GM12878 (cell line): ENCODE measurements at regions not wholly inside any gene's neighbourhood (a gene's known extent, or its start where the extent isn't known, plus 50 kb on each side); places are given as distances from the start of the nearest gene placed in this dataset.

Experiments used
- ATAC-seq: fragments of 200-7000 bp; cut with Tn5 transposase; 3 replicates; pipeline ENCODE4 v1.9.1; 2020; ENCODE audit warnings: mild to moderate bottlenecking, moderate library complexity
- BruUV-seq: library from RNA; stranded (reverse); fragments of 400-500 nt; replicated peaks from 2 replicates; lab custom pipeline; 2021; lab: Mats Ljungman, UMichigan
- CTCF ChIA-PET: fragments of 300-600 bp; sonication (Branson Sonifier 250); formaldehyde crosslinking; extraction: SDS; loops from one replicate; lab custom pipeline; 2021; ENCODE audit warnings: inconsistent platforms; lab: Yijun Ruan, JAX
- POLR2A ChIA-PET: fragments of 350-600 bp; formaldehyde crosslinking; extraction: SDS; loops from one replicate; lab custom pipeline; 2021; ENCODE audit warnings: inconsistent platforms; lab: Charles Lee
- RAD21 ChIA-PET: fragments of 300-600 bp; sonication (Branson Sonifier 250); formaldehyde crosslinking; loops from one replicate; lab custom pipeline; 2023; ENCODE audit warnings: antibody characterized with exemption; ENCODE audit not compliant: unreplicated experiment; lab: Charles Lee
- SMC1A ChIA-PET: fragments of 300-600 bp; sonication (Branson Sonifier 250); formaldehyde crosslinking; loops from one replicate; lab custom pipeline; 2023; ENCODE audit not compliant: unreplicated experiment, uncharacterized antibody; lab: Charles Lee
- DNase-seq: peaks from one replicate; pipeline ENCODE4 v3.0.0-alpha.2; 2011; ENCODE audit warnings: low read depth, low spot score
- FAIRE-seq: peaks from 3 replicates; lab custom pipeline; 2011; peaks lifted over from hg19 to GRCh38; lab: Jason Lieb, UNC
- H2AFZ ChIP-seq: 2 replicates; pipeline ENCODE4 v1.6.0; 2011; ENCODE audit warnings: low read depth, low read length, control low read depth; ENCODE audit not compliant: control insufficient read depth
- H3K27ac ChIP-seq: 2 replicates; pipeline ENCODE4 v1.5.1; 2011; ENCODE audit warnings: control low read depth; ENCODE audit not compliant: control insufficient read depth, insufficient read depth
- H3K27me3 ChIP-seq, 2 experiments: replicated peaks in 1 of 2; 2 replicates each; pipeline versions ENCODE4 v1.6.0 to v1.6.1; 2011; ENCODE audit warnings: low read length in 1 of 2; ENCODE audit not compliant: control insufficient read depth in 2 of 2, insufficient read depth in 2 of 2
- H3K36me3 ChIP-seq, 2 experiments: 2 replicates each; pipeline ENCODE4 v1.5.1; 2011; ENCODE audit warnings: low read length in 1 of 2; ENCODE audit not compliant: control insufficient read depth in 2 of 2, insufficient read depth in 2 of 2
- H3K4me1 ChIP-seq: 2 replicates; pipeline ENCODE4 v1.6.1; 2011; ENCODE audit warnings: mild to moderate bottlenecking, low read length, moderate library complexity, mixed read lengths; ENCODE audit not compliant: control insufficient read depth, insufficient read depth
- H3K4me2 ChIP-seq: 2 replicates; pipeline ENCODE4 v1.6.0; 2011; ENCODE audit warnings: control low read depth; ENCODE audit not compliant: control insufficient read depth, insufficient read depth
- H3K4me3 ChIP-seq: fragments of 200-600 bp; sonication (generic); 2 replicates; pipeline ENCODE4 v1.5.1; 2016
- H3K79me2 ChIP-seq: 2 replicates; pipeline ENCODE4 v1.6.0; 2011; ENCODE audit warnings: low read length; ENCODE audit not compliant: control insufficient read depth, insufficient read depth
- H3K9ac ChIP-seq: 2 replicates; pipeline ENCODE4 v1.8.0; 2011; ENCODE audit warnings: low read length, control low read depth, mixed read lengths; ENCODE audit not compliant: control insufficient read depth, insufficient read depth
- H3K9me3 ChIP-seq: replicated peaks from 3 replicates; pipeline ENCODE4 v1.5.1; 2011; ENCODE audit warnings: mild to moderate bottlenecking, low read length; ENCODE audit not compliant: control insufficient read depth, insufficient read depth
- H4K20me1 ChIP-seq: 2 replicates; pipeline ENCODE4 v1.6.0; 2011; ENCODE audit not compliant: control insufficient read depth, insufficient read depth
- ASH2L ChIP-seq: fragments of 300-600, 200-600 bp; sonication (generic); IDR thresholded peaks from 2 replicates; pipeline ENCODE4 v1.6.1; 2017; ENCODE audit warnings: low read depth, mild to moderate bottlenecking, borderline replicate concordance
- CBFB ChIP-seq: IDR thresholded peaks from 2 replicates; pipeline ENCODE4 v1.6.1; 2016; ENCODE audit warnings: antibody characterized with exemption, low read depth
- CHD2 ChIP-seq: IDR thresholded peaks from 2 replicates; pipeline ENCODE4 v1.6.1; 2011; ENCODE audit warnings: low read depth, low read length, improper control_type of control experiment, borderline replicate concordance
- DPF2 ChIP-seq: fragments of 450-650 bp; IDR thresholded peaks from 2 replicates; pipeline ENCODE4 v1.6.1; 2017; ENCODE audit warnings: mild to moderate bottlenecking
- ESRRA ChIP-seq: IDR thresholded peaks from 2 replicates; pipeline ENCODE4 v1.6.1; 2012; ENCODE audit warnings: mild to moderate bottlenecking, low read length, improper control_type of control experiment
- FOXM1 ChIP-seq: IDR thresholded peaks from 2 replicates; pipeline ENCODE4 v1.6.1; 2012; ENCODE audit warnings: low read depth, mild to moderate bottlenecking, inconsistent platforms, low read length, moderate library complexity
- JUND ChIP-seq: IDR thresholded peaks from 2 replicates; pipeline ENCODE4 v1.6.1; 2012; ENCODE audit warnings: low read depth, mild to moderate bottlenecking, low read length, improper control_type of control experiment, moderate library complexity
- MTA2 ChIP-seq: fragments of 450-650 bp; IDR thresholded peaks from 2 replicates; pipeline ENCODE4 v1.6.1; 2016; ENCODE audit warnings: low read depth, mild to moderate bottlenecking, moderate library complexity
- MTA3 ChIP-seq: IDR thresholded peaks from 2 replicates; pipeline ENCODE4 v1.6.1; 2012; ENCODE audit warnings: low read length, inconsistent platforms, borderline replicate concordance
- NFYA ChIP-seq: IDR thresholded peaks from 2 replicates; pipeline ENCODE4 v1.6.1; 2011; ENCODE audit warnings: low read depth, mild to moderate bottlenecking, low read length, improper control_type of control experiment, borderline replicate concordance
- RCOR1 ChIP-seq: conservative IDR thresholded peaks from 2 replicates; pipeline ENCODE4 v1.6.1; 2012; ENCODE audit warnings: low read depth, low read length, improper control_type of control experiment
- ZBTB33 ChIP-seq: fragments of 450-650 bp; IDR thresholded peaks from 2 replicates; pipeline ENCODE4 v1.6.1; 2017; ENCODE audit warnings: mild to moderate bottlenecking
- WGBS: methylation state at CpG from one replicate; pipeline ENCODE4 v1.1.6; 2016; ENCODE audit warnings: low lambda C conversion rate; ENCODE audit not compliant: insufficient replicate concordance, insufficient coverage; ENCODE audit errors: missing lambda C conversion rate; 5-methylcytosine and 5-hydroxymethylcytosine counted together
- in situ Hi-C: fragments of 300-500 bp; cut with MboI; formaldehyde crosslinking; loops from 9 replicates; pipeline ENCODE4 v1.14.3; 2018; ENCODE audit warnings: mixed read lengths
- intact Hi-C: fragments of 100-400 bp; cut with micrococcal nuclease; formaldehyde crosslinking; loops from one replicate; pipeline ENCODE4 v1.14.2; 2022; ENCODE audit not compliant: unreplicated experiment

- intact Hi-C loops (loop anchor here (1.0 to 5.0 kb wide), 5 partner anchors 86 to 765 kb away; no protein-coding TSS in a partner anchor), in situ Hi-C loops (loop anchor here (5.0 to 25.0 kb wide), 2 partner anchors 474 to 759 kb away; no protein-coding TSS in a partner anchor)
- RAD21 ChIA-PET = interaction anchor here (0.8 to 3.3 kb wide), 8 partner anchors 87 to 765 kb away, joined by 3 to 11 read pairs (median 5); no protein-coding TSS in a partner anchor
- FAIRE-seq = no peak
- Histone ChIP-seq H3K27me3 (no peaks in the 10 kb centered on the region; a peak in 2 of 4 replicates), H3K9ac (no peak overlapping the region), H3K4me1 (no peaks in the 10 kb centered on the region), H3K27ac (no peak overlapping the region), H3K4me3 (no peak overlapping the region), H3K36me3 (no peaks in the 10 kb centered on the region), H3K4me2 (no peak overlapping the region), H4K20me1 (no peaks in the 10 kb centered on the region), H3K9me3 (no peaks in the 10 kb centered on the region; the same call in 2 of the 3 replicates), H3K79me2 (no peaks in the 10 kb centered on the region), H2AFZ (no peak overlapping the region; the same call in 1 of the 2 replicates)
- DNase-seq = no peak
- TF ChIP-seq MTA2 (no peak), ASH2L (no peak), ZBTB33 (no peak), CBFB (no peak), DPF2 (no peak), FOXM1 (no peak), NFYA (no peak), ESRRA (no peak), CHD2 (no peak), MTA3 (no peak), JUND (no peak), RCOR1 (no peak)
- BruUV-seq = no TSS peak
- CTCF ChIA-PET = interaction anchor here (0.8 to 5.1 kb wide), 22 partner anchors 10 to 765 kb away, joined by 3 to 44 read pairs (median 4); no protein-coding TSS in a partner anchor
- 37% methylated on average over 10 of the region's 10 CpGs for WGBS
- peak; percentile 35 for ATAC-seq
- SMC1A ChIA-PET = interaction anchor here (0.9 to 4.3 kb wide), 14 partner anchors 71 to 767 kb away, joined by 3 to 26 read pairs (median 4); no protein-coding TSS in a partner anchor
- POLR2A ChIA-PET = no interaction called here
These were observed 60.4 kb upstream of the PAX6 start for GRCh38 chr11:31871310-31872075.
